ENCODE measurements at regions not wholly inside any gene's neighbourhood (a gene's known extent, or its start where the extent isn't known, plus 50 kb on each side); places are given as distances from the start of the nearest gene placed in this dataset.
"Not testable (repeated sequence)": the region's sequence is repeated elsewhere in the genome, so short reads cannot be mapped to it uniquely, and the experiment has no call there.

DNA sequence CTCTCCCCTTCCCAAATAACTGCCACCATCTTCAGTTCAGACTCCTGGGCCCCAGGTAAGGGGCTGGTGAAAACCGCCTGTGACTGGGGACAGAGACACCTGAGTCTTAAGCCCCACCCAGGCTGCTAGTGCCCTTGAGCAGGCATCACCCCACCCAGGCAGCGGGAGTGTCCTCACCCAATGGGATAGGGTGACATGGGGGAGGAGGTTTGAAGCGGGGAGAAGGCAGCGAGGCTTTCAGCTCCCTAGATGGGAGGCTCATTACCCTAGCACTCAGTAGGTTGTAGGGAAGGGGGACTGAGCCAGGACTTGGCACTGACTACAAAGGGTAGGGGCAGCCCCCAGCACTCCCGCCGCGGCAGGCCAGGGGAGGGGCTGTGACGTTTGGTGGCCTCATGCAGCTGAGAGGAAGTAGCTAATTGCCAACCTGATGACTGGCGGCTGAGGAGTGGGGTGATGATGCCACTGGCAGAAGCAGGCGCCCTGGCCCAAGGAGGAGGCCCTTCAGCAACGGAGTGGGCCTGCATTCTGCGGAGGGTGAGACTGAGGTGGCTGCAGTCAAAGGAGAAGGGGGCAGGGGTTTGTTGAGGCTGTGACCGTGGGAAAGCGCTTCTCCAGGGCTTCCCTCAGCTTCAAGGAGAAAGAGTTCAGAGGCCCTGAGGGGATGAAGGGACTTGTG, 126.9 kb downstream of the MRPL14 start:
- no peaks in the 10 kb centered on the region for H4K20me1 ChIP-seq (ENCODE audit: insufficient read depth)
- 83% methylated on average over 12 of the region's 14 CpGs for WGBS (ENCODE audit: low lambda C conversion rate)
- no peaks in the 10 kb centered on the region for H3K36me3 ChIP-seq (replicated peaks in 1 of 2; ENCODE audit: control insufficient read depth in 1 of 2, insufficient read depth in 2 of 2, low read length in 1 of 2)
- H3K4me1 ChIP-seq (ENCODE audit: control insufficient read depth in 1 of 2, insufficient read depth in 2 of 2, low read depth in 1 of 2, low read length in 1 of 2): peaks cover 11 to 42% of the 10 kb centered on the region in 2 experiments; a peak in 3 of 4 replicates
- no peaks in the 10 kb centered on the region for H3K9me2 ChIP-seq
- no peak overlapping the region; a peak in 1 of 4 replicates for H3K27ac ChIP-seq (ENCODE audit: low read depth in 2 of 2, low read length in 1 of 2)
- H3F3A ChIP-seq (replicated peaks; ENCODE audit: insufficient read depth): no peaks in the 10 kb centered on the region
- ChIA-PET CTCF (interaction anchor here (0.6 to 2.4 kb wide), 10 partner anchors 9 to 336 kb away, joined by 3 to 8 read pairs (median 4); no protein-coding TSS in a partner anchor), POLR2A (interaction anchor here (1.5 kb wide), 1 partner anchor 10 kb away, joined by 6 read pairs; no protein-coding TSS in a partner anchor)
- H3K9me3 ChIP-seq: no peaks in the 10 kb centered on the region
- peak; percentile 53 for DNase-seq
- H3K27me3 ChIP-seq (ENCODE audit: insufficient read depth): no peaks in the 10 kb centered on the region
- no peak overlapping the region for H2AFZ ChIP-seq (ENCODE audit: low read depth)
- no peak overlapping the region for H3K4me2 ChIP-seq
- no peak overlapping the region for H3K4me3 ChIP-seq (ENCODE audit: low read depth in 2 of 2, low read length in 1 of 2)
- H3K79me2 ChIP-seq (ENCODE audit: insufficient read depth): no peaks in the 10 kb centered on the region
- TF ChIP-seq, protein P1, sequence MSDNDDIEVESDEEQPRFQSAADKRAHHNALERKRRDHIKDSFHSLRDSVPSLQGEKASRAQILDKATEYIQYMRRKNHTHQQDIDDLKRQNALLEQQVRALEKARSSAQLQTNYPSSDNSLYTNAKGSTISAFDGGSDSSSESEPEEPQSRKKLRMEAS (IDR thresholded peaks at IDR 0.05; ENCODE audit: low read depth): no peak
- TF ChIP-seq, protein P2, sequence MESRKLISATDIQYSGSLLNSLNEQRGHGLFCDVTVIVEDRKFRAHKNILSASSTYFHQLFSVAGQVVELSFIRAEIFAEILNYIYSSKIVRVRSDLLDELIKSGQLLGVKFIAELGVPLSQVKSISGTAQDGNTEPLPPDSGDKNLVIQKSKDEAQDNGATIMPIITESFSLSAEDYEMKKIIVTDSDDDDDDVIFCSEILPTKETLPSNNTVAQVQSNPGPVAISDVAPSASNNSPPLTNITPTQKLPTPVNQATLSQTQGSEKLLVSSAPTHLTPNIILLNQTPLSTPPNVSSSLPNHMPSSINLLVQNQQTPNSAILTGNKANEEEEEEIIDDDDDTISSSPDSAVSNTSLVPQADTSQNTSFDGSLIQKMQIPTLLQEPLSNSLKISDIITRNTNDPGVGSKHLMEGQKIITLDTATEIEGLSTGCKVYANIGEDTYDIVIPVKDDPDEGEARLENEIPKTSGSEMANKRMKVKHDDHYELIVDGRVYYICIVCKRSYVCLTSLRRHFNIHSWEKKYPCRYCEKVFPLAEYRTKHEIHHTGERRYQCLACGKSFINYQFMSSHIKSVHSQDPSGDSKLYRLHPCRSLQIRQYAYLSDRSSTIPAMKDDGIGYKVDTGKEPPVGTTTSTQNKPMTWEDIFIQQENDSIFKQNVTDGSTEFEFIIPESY (IDR thresholded peaks at IDR 0.05; ENCODE audit: borderline replicate concordance, low read depth): no peak
- TF ChIP-seq CHD2 (IDR thresholded peaks at IDR 0.05; ENCODE audit: low read length, partially characterized antibody) (no peak), SMC3 (IDR thresholded peaks at IDR 0.05; ENCODE audit: low read depth, low read length) (no peak), GABPA (IDR thresholded peaks at IDR 0.05; ENCODE audit: low read depth) (no peak)
- no peak overlapping the region for H3K9ac ChIP-seq

GRCh38 chr6:43999628-44000027, 127.6 kb downstream of the MRPL14 start:
- ChIA-PET POLR2A (interaction anchor here (1.5 kb wide), 1 partner anchor 9 kb away, joined by 6 read pairs; no protein-coding TSS in a partner anchor), CTCF (no interaction called here)
- Histone ChIP-seq H3K4me3 (ENCODE audit: low read depth in 2 of 2, low read length in 1 of 2) (no peak overlapping the region), H3K9me2 (no peaks in the 10 kb centered on the region), H3K36me3 (replicated peaks in 1 of 2; ENCODE audit: control insufficient read depth in 1 of 2, insufficient read depth in 2 of 2, low read length in 1 of 2) (no peaks in the 10 kb centered on the region), H3K9ac (no peak overlapping the region), H3K27ac (ENCODE audit: low read depth in 2 of 2, low read length in 1 of 2) (no peak overlapping the region), H3K79me2 (ENCODE audit: insufficient read depth) (no peaks in the 10 kb centered on the region), H3K27me3 (ENCODE audit: insufficient read depth) (no peaks in the 10 kb centered on the region), H2AFZ (ENCODE audit: low read depth) (no peak overlapping the region), H3K4me2 (no peak overlapping the region), H3F3A (replicated peaks; ENCODE audit: insufficient read depth) (no peaks in the 10 kb centered on the region), H3K9me3 (no peaks in the 10 kb centered on the region), H3K4me1 (ENCODE audit: control insufficient read depth in 1 of 2, insufficient read depth in 2 of 2, low read depth in 1 of 2, low read length in 1 of 2) (peaks cover 4 to 41% of the 10 kb centered on the region in 2 experiments; a peak in 2 of 4 replicates), H4K20me1 (ENCODE audit: insufficient read depth) (no peaks in the 10 kb centered on the region)
- 98% methylated on average over 4 of the region's 4 CpGs for WGBS (ENCODE audit: low lambda C conversion rate)
- no peak for TF ChIP-seq RFX5 (IDR thresholded peaks at IDR 0.05; ENCODE audit: low read length)
- DNase-seq: no peak

DNA sequence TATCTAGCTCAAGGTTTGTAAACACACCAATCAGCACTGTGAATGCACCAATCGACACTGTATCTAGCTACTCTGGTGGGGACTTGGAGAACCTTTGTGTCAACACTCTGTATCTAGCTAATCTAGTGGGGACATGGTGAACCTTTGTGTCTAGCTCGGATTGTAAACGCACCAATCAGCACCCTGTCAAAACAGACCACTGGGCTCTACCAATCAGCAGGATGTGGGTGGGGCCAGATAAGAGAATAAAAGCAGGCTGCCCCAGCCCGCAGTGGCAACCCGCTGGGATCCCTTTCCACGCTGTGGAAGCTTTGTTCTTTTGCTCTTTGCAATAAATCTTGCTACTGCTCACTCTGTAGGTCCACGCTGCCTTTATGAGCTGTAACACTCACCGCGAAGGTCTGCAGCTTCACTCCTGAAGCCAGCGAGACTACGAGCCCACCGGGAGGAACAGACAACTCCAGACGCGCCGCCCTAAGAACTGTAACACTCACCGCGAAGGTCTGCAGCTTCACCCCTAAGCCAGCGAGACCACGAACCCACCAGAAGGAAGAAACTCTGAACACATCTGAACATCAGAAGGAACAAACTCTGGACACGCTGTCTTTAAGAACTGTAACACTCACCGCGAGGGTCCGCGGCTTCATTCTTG, 128.5 kb downstream of the MRPL14 start:
- DNase-seq; H3K9ac ChIP-seq; H3K4me3 ChIP-seq (ENCODE audit: low read depth in 2 of 2, low read length in 1 of 2); H3K27me3 ChIP-seq (ENCODE audit: insufficient read depth); H3K9me2 ChIP-seq; H3K27ac ChIP-seq (ENCODE audit: low read depth in 2 of 2, low read length in 1 of 2); H3K36me3 ChIP-seq (replicated peaks in 1 of 2; ENCODE audit: control insufficient read depth in 1 of 2, insufficient read depth in 2 of 2, low read length in 1 of 2); H4K20me1 ChIP-seq (ENCODE audit: insufficient read depth); H3F3A ChIP-seq (replicated peaks; ENCODE audit: insufficient read depth); H2AFZ ChIP-seq (ENCODE audit: low read depth); H3K4me2 ChIP-seq; H3K79me2 ChIP-seq (ENCODE audit: insufficient read depth); H3K9me3 ChIP-seq: not testable (repeated sequence)
- H3K4me1 ChIP-seq (ENCODE audit: control insufficient read depth in 1 of 2, insufficient read depth in 2 of 2, low read depth in 1 of 2, low read length in 1 of 2): peaks cover 0 to 41% of the 10 kb centered on the region in 2 experiments; a peak in 2 of 4 replicates
- POLR2A ChIA-PET: interaction anchor here (1.3 kb wide), 1 partner anchor 9 kb away, joined by 3 read pairs; no protein-coding TSS in a partner anchor
- CTCF ChIA-PET: interaction anchor here (0.8 to 1.0 kb wide), 2 partner anchors 8 to 222 kb away, joined by 3 read pairs; no protein-coding TSS in a partner anchor
- WGBS (ENCODE audit: low lambda C conversion rate): 95% methylated on average over 23 of the region's 24 CpGs

DNA sequence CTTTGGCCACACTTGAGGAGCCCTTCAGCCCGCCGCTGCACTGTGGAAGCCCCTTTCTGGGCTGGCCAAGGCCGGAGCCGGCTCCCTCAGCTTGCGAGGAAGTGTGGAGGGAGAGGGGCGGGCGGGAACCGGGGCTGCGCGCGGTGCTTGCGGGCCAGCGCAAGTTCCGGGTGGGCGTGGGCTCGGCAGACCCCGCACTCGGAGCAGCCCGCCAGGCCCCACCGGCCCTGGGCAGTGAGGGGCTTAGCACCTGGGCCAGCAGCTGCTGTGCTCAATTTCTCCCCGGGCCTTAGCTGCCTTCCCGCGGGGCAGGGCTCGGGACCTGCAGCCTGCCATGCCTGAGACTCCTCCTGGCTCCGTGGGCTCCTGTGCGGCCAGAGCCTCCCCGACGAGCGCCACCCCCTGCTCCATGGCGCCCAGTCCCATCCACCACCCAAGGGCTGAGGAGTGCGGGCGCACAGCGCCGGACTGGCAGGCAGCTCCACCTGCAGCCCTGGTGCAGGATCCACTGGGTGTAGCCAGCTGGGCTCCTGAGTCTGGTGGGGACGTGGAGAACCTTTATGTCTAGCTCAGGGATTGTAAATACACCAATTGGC, 129.2 kb downstream of the MRPL14 start:
- ChIA-PET CTCF (interaction anchor here (0.8 kb wide), 1 partner anchor 9 kb away, joined by 3 read pairs; no protein-coding TSS in a partner anchor), POLR2A (interaction anchor here (1.3 kb wide), 1 partner anchor 8 kb away, joined by 3 read pairs; no protein-coding TSS in a partner anchor)
- H3K36me3 ChIP-seq (replicated peaks in 1 of 2; ENCODE audit: control insufficient read depth in 1 of 2, insufficient read depth in 2 of 2, low read length in 1 of 2); H3K4me3 ChIP-seq (ENCODE audit: low read depth in 2 of 2, low read length in 1 of 2); H4K20me1 ChIP-seq (ENCODE audit: insufficient read depth); H3K27ac ChIP-seq (ENCODE audit: low read depth in 2 of 2, low read length in 1 of 2); H3K79me2 ChIP-seq (ENCODE audit: insufficient read depth); H3F3A ChIP-seq (replicated peaks; ENCODE audit: insufficient read depth); H3K27me3 ChIP-seq (ENCODE audit: insufficient read depth); H3K9me3 ChIP-seq; DNase-seq; H3K4me2 ChIP-seq; H3K9me2 ChIP-seq; H3K9ac ChIP-seq; H2AFZ ChIP-seq (ENCODE audit: low read depth): not testable (repeated sequence)
- 97% methylated on average over 17 of the region's 35 CpGs for WGBS (ENCODE audit: low lambda C conversion rate)
- H3K4me1 ChIP-seq (ENCODE audit: control insufficient read depth in 1 of 2, insufficient read depth in 2 of 2, low read depth in 1 of 2, low read length in 1 of 2): peaks cover 0 to 39% of the 10 kb centered on the region in 2 experiments; a peak in 2 of 4 replicates

All from SK-N-SH (cell line).